GM12875 (cell line): ENCODE measurements at regions not wholly inside any gene's neighbourhood (a gene's known extent, or its start where the extent isn't known, plus 50 kb on each side); places are given as distances from the start of the nearest gene placed in this dataset.

ENCODE experiments used
- H3K4me3 ChIP-seq: one replicate; pipeline ENCODE4 v1.5.1; 2011; ENCODE audit warnings: low read depth, low read length, control low read depth
- TF ChIP-seq, protein P1 (sequence below): IDR thresholded peaks from 2 replicates; pipeline ENCODE4 v1.5.1; 2011; ENCODE audit warnings: low read depth, mild to moderate bottlenecking, control low read depth, inconsistent platforms, low read length, moderate library complexity, borderline replicate concordance; ENCODE audit not compliant: insufficient read depth

DNA sequence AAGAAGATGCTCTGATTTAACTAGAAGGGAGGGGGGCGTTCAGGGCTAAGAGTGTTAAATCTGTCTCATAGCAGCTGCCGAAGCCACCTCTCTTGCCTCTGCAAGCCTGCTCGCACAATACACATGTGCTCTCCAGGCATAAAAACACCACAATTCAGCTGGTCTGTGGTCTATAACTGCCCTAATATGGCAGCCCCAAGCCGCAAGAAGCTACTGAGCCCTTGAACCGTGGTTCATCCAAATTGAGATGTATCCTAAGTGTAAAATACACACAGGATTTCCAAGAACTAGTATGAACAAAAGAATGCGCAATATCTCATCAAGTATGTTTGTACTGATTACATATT lies 70.8 kb upstream of the FGFR2 start:
- TF ChIP-seq, protein P1, sequence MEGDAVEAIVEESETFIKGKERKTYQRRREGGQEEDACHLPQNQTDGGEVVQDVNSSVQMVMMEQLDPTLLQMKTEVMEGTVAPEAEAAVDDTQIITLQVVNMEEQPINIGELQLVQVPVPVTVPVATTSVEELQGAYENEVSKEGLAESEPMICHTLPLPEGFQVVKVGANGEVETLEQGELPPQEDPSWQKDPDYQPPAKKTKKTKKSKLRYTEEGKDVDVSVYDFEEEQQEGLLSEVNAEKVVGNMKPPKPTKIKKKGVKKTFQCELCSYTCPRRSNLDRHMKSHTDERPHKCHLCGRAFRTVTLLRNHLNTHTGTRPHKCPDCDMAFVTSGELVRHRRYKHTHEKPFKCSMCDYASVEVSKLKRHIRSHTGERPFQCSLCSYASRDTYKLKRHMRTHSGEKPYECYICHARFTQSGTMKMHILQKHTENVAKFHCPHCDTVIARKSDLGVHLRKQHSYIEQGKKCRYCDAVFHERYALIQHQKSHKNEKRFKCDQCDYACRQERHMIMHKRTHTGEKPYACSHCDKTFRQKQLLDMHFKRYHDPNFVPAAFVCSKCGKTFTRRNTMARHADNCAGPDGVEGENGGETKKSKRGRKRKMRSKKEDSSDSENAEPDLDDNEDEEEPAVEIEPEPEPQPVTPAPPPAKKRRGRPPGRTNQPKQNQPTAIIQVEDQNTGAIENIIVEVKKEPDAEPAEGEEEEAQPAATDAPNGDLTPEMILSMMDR: no peak

DNA sequence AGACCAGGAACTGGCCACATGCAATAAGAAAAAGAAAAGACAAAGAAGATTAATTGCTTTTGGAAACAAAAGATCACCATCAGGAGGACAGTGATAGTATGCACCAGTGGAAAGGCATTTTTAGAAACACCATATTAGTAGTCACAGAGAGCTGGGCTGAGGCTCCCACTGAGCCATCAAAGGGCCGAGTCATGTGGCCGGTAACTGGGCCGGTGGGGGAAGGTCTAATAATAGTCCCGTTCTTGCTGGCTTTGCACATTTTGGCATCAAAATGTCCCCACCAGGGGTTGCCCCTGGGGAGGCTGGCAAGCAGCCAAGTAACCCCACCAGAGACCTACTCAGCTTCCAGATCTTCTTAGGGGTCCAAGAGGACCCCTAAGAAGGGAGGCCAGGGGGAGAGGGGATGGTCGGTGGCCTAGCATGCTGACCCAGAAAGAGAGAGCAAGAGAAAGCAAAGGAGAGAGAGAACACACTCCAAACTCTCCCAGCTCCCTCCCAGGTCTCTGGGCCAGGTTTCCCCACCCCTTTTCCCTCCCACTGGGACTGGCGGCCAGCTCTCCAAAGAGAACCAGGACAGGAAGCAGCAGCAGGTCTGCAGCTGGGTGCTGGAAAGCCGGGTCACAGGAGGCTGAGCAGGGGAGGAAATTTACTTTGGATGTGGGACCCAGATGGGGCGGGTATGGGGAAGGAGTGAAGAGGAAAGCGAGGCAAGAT lies 70.2 kb upstream of the FGFR2 start:
- H3K4me3 ChIP-seq: no peak overlapping the region
- TF ChIP-seq, protein P1: no peak

More for the DNA sequence above, 70.8 kb upstream of the FGFR2 start:
- no peak overlapping the region for H3K4me3 ChIP-seq

DNA sequence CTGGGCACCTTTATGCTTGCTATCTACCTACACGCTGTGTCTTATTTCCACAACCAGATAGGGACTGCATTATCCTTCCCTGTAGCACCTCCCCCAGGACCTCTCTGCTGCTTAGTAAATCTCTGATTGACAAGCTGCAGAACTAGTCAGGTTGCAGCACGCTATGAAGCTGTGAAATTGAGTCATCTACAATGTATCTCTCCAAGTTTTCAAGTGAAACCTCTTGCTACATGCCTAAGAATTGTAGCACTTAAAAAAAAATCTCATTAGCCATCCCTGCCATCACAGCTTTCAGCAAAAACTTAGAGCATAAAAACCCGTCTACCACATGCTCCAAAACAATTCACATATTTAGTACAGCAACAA lies 69.7 kb upstream of the FGFR2 start:
- TF ChIP-seq, protein P1: no peak

DNA sequence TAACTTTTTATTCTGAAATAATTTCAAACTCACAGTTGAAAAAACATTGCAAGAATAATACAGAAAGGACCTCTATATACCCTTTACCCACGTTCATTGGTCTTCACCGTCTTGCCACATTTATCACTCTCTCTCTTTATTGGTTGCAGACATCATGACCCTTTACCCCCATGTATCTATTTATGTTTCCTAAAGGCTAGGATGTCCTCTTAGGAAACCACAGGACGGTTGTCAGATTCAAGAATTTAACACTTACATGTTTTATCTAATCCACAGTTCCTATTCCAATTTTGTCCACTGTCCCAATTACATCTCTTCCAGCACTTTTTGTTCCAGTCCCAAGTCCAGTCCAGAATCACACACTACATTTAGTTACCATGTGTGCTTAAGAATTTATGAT lies 67.6 kb upstream of the FGFR2 start:
- TF ChIP-seq, protein P1: no peak
- no peak overlapping the region for H3K4me3 ChIP-seq

More for the DNA sequence above, 69.7 kb upstream of the FGFR2 start:
- H3K4me3 ChIP-seq: no peak overlapping the region

DNA sequence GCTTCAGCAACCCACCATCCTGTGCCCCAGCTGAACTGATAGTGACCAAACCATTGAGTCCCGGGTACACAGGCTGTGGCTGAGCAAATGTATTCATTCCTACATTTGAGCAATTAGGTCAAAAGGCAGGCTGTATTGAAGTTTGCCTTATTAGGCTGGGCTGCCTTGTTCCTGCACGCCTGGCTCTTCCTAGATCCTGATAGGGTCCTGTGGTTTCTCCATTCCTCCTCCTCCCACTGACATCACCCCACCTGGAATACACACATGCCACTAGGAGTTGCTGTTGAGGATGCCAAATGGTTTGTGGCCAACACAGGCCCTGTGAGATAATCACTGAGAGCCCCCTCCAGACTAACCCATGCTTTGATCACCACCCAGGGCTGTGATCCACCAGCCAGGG lies 66.4 kb upstream of the FGFR2 start:
- H3K4me3 ChIP-seq: no peak overlapping the region
- TF ChIP-seq, protein P1: no peak

DNA sequence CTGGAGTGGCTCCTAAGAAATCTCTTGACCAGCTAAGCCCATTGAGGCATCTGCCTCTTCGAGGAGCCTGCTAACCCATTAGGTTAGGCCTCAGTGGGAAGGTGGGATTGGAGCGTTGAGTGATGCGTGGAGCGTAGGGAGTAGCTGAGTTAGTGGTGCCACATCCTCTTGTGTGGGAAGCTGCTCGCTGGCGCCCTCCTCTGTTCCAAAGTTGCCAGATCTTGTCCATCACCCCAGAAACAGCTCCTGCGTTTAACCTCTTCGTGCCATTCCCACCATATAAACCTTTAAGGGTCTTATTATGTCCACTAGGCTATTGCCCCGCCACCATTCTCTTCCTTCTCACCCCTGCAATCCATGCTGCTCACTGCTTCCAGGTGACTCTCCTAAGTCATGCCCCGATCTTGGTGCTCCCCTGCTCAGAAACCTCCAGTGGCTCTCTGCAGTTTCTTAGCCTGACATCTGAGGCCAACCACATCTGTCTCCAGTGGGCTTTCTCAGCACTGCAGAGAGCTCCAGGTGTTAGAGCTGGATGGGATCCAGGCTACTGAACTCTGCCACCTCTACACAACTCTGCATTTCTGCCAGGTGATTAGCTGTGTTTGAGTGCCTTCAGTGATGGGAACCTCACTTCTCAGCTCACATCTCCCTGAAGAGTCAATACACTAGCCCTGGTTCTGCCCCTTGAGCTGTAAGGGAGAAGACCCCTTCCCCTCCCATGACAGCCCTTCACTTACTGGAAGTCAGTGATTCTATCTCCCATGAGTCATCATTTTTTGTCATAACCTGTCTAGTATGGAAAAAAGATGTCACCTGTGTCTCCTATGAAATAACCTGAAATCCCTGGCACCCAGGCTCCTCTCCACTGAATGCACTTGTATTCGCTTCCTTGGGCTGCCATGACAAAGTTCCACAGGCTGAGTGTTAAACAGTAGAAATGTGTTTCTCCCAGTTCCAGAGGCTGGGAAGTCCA lies 65.0 kb upstream of the FGFR2 start:
- TF ChIP-seq, protein P1: peak; percentile 22; the same call in 1 of the 2 replicates
- no peak overlapping the region for H3K4me3 ChIP-seq
